ENCODE measurements at regions not wholly inside any gene's neighbourhood (a gene's known extent, or its start where the extent isn't known, plus 50 kb on each side); places are given as distances from the start of the nearest gene placed in this dataset.

- H3K4me1 ChIP-seq (ENCODE audit: insufficient read depth, low read length, poor library complexity, severe bottlenecking): no peaks in the 10 kb centered on the region
- ChIA-PET POLR2A (ENCODE audit: low non-redundant PET) (no interaction called here), CTCF (no interaction called here)
- TF ChIP-seq EZH2 (IDR thresholded peaks at IDR 0.05; ENCODE audit: borderline replicate concordance, low read depth, low read length, poor library complexity, severe bottlenecking) (no peak), CTCF (conservative IDR thresholded peaks at IDR 0.05; ENCODE audit: low read depth, low read length) (no peak)
- no TSS peak for BruUV-seq (replicated peaks)
- no peak overlapping the region for H3K4me3 ChIP-seq (ENCODE audit: low read depth, low read length, poor library complexity, severe bottlenecking)
- no peaks in the 10 kb centered on the region for H3K9me3 ChIP-seq (ENCODE audit: low read depth, low read length, poor library complexity, severe bottlenecking)
- no peak overlapping the region for H3K27ac ChIP-seq (ENCODE audit: low read depth, low read length, poor library complexity, severe bottlenecking)
- no peak for DNase-seq (ENCODE audit: low spot score)
- H3K36me3 ChIP-seq (ENCODE audit: insufficient read depth, low read length, poor library complexity, severe bottlenecking): no peaks in the 10 kb centered on the region
- H3K27me3 ChIP-seq (replicated peaks; ENCODE audit: insufficient read depth, low read depth, low read length, poor library complexity): no peaks in the 10 kb centered on the region
- intact Hi-C loops (cut with micrococcal nuclease; ENCODE audit: unreplicated experiment): no loop called here
These were observed 305.0 kb downstream of the PTH2R start for GRCh38 chr2:208711598-208711997.

GRCh38 chr2:208713066-208713745 is 306.6 kb downstream of the PTH2R start:
- Histone ChIP-seq H3K4me1 (ENCODE audit: insufficient read depth, low read length, poor library complexity, severe bottlenecking) (no peaks in the 10 kb centered on the region), H3K4me3 (ENCODE audit: low read depth, low read length, poor library complexity, severe bottlenecking) (no peak overlapping the region), H3K9me3 (ENCODE audit: low read depth, low read length, poor library complexity, severe bottlenecking) (no peaks in the 10 kb centered on the region), H3K27me3 (replicated peaks; ENCODE audit: insufficient read depth, low read depth, low read length, poor library complexity) (no peaks in the 10 kb centered on the region), H3K27ac (ENCODE audit: low read depth, low read length, poor library complexity, severe bottlenecking) (no peak overlapping the region), H3K36me3 (ENCODE audit: insufficient read depth, low read length, poor library complexity, severe bottlenecking) (no peaks in the 10 kb centered on the region)
- intact Hi-C loops (cut with micrococcal nuclease; ENCODE audit: unreplicated experiment): no loop called here
- no peak for DNase-seq (ENCODE audit: low spot score)
- TF ChIP-seq CTCF (conservative IDR thresholded peaks at IDR 0.05; ENCODE audit: low read depth, low read length): no peak
- TF ChIP-seq EZH2 (IDR thresholded peaks at IDR 0.05; ENCODE audit: borderline replicate concordance, low read depth, low read length, poor library complexity, severe bottlenecking): no peak
- no TSS peak for BruUV-seq (replicated peaks)
- ChIA-PET CTCF (no interaction called here), POLR2A (ENCODE audit: low non-redundant PET) (no interaction called here)

GRCh38 chr2:208718828-208719227 is 312.2 kb downstream of the PTH2R start:
- BruUV-seq (replicated peaks): no TSS peak
- no peaks in the 10 kb centered on the region for H3K4me1 ChIP-seq (ENCODE audit: insufficient read depth, low read length, poor library complexity, severe bottlenecking)
- intact Hi-C loops (cut with micrococcal nuclease; ENCODE audit: unreplicated experiment): no loop called here
- H3K36me3 ChIP-seq (ENCODE audit: insufficient read depth, low read length, poor library complexity, severe bottlenecking): no peaks in the 10 kb centered on the region
- H3K9me3 ChIP-seq (ENCODE audit: low read depth, low read length, poor library complexity, severe bottlenecking): no peaks in the 10 kb centered on the region
- POLR2A ChIA-PET (ENCODE audit: low non-redundant PET): no interaction called here
- no peaks in the 10 kb centered on the region for H3K27me3 ChIP-seq (replicated peaks; ENCODE audit: insufficient read depth, low read depth, low read length, poor library complexity)
- TF ChIP-seq CTCF (conservative IDR thresholded peaks at IDR 0.05; ENCODE audit: low read depth, low read length) (no peak), EZH2 (IDR thresholded peaks at IDR 0.05; ENCODE audit: borderline replicate concordance, low read depth, low read length, poor library complexity, severe bottlenecking) (no peak)
- DNase-seq (ENCODE audit: low spot score): no peak
- H3K4me3 ChIP-seq (ENCODE audit: low read depth, low read length, poor library complexity, severe bottlenecking): no peak overlapping the region
- CTCF ChIA-PET: no interaction called here
- no peak overlapping the region for H3K27ac ChIP-seq (ENCODE audit: low read depth, low read length, poor library complexity, severe bottlenecking)

Data from A673 (cell line).